ENCODE measurements at regions not wholly inside any gene's neighbourhood (a gene's known extent, or its start where the extent isn't known, plus 50 kb on each side); places are given as distances from the start of the nearest gene placed in this dataset.

- Histone ChIP-seq H3K4me2 (ENCODE audit: low read length) (no peak overlapping the region), H3K79me2 (replicated peaks; ENCODE audit: insufficient read depth, low read length) (no peaks in the 10 kb centered on the region), H3F3A (ENCODE audit: insufficient read depth, low read length, poor library complexity, severe bottlenecking) (no peaks in the 10 kb centered on the region), H3K9ac (ENCODE audit: low read length) (no peak overlapping the region), H4K20me1 (ENCODE audit: insufficient read depth) (no peaks in the 10 kb centered on the region), H3K27me3 (ENCODE audit: insufficient read depth, low read depth, low read length) (no peaks in the 10 kb centered on the region), H2AFZ (ENCODE audit: low read depth, low read length) (no peak overlapping the region), H3K27ac (ENCODE audit: low read length) (no peak overlapping the region), H3K4me3 (ENCODE audit: low read length) (no peak overlapping the region), H3K9me2 (ENCODE audit: insufficient read depth, low read length) (no peaks in the 10 kb centered on the region), H3K9me3 (ENCODE audit: low read length) (no peaks in the 10 kb centered on the region), H3K36me3 (ENCODE audit: insufficient read depth, low read length) (no peaks in the 10 kb centered on the region)
- TF ChIP-seq, protein P1, sequence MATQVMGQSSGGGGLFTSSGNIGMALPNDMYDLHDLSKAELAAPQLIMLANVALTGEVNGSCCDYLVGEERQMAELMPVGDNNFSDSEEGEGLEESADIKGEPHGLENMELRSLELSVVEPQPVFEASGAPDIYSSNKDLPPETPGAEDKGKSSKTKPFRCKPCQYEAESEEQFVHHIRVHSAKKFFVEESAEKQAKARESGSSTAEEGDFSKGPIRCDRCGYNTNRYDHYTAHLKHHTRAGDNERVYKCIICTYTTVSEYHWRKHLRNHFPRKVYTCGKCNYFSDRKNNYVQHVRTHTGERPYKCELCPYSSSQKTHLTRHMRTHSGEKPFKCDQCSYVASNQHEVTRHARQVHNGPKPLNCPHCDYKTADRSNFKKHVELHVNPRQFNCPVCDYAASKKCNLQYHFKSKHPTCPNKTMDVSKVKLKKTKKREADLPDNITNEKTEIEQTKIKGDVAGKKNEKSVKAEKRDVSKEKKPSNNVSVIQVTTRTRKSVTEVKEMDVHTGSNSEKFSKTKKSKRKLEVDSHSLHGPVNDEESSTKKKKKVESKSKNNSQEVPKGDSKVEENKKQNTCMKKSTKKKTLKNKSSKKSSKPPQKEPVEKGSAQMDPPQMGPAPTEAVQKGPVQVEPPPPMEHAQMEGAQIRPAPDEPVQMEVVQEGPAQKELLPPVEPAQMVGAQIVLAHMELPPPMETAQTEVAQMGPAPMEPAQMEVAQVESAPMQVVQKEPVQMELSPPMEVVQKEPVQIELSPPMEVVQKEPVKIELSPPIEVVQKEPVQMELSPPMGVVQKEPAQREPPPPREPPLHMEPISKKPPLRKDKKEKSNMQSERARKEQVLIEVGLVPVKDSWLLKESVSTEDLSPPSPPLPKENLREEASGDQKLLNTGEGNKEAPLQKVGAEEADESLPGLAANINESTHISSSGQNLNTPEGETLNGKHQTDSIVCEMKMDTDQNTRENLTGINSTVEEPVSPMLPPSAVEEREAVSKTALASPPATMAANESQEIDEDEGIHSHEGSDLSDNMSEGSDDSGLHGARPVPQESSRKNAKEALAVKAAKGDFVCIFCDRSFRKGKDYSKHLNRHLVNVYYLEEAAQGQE (IDR thresholded peaks at IDR 0.05; ENCODE audit: borderline replicate concordance) = no peak
- TF ChIP-seq EP300 (conservative IDR thresholded peaks at IDR 0.05; ENCODE audit: poor library complexity, severe bottlenecking) (no peak), RAD21 (conservative IDR thresholded peaks at IDR 0.05) (no peak), TAF1 (IDR thresholded peaks at IDR 0.05; ENCODE audit: low read depth) (no peak), SMC3 (conservative IDR thresholded peaks at IDR 0.05; ENCODE audit: poor library complexity) (no peak), EZH2 (IDR thresholded peaks at IDR 0.05; ENCODE audit: borderline replicate concordance, insufficient read depth, low read length, poor library complexity, severe bottlenecking) (no peak), POLR2AphosphoS5 (IDR thresholded peaks at IDR 0.05) (no peak)
- TF ChIP-seq, protein P2, sequence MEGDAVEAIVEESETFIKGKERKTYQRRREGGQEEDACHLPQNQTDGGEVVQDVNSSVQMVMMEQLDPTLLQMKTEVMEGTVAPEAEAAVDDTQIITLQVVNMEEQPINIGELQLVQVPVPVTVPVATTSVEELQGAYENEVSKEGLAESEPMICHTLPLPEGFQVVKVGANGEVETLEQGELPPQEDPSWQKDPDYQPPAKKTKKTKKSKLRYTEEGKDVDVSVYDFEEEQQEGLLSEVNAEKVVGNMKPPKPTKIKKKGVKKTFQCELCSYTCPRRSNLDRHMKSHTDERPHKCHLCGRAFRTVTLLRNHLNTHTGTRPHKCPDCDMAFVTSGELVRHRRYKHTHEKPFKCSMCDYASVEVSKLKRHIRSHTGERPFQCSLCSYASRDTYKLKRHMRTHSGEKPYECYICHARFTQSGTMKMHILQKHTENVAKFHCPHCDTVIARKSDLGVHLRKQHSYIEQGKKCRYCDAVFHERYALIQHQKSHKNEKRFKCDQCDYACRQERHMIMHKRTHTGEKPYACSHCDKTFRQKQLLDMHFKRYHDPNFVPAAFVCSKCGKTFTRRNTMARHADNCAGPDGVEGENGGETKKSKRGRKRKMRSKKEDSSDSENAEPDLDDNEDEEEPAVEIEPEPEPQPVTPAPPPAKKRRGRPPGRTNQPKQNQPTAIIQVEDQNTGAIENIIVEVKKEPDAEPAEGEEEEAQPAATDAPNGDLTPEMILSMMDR (IDR thresholded peaks at IDR 0.05; ENCODE audit: poor library complexity, severe bottlenecking) = no peak
Observed at GRCh38 chr4:132097041-132097440, 1052.1 kb upstream of the PCDH10 start.

DNA sequence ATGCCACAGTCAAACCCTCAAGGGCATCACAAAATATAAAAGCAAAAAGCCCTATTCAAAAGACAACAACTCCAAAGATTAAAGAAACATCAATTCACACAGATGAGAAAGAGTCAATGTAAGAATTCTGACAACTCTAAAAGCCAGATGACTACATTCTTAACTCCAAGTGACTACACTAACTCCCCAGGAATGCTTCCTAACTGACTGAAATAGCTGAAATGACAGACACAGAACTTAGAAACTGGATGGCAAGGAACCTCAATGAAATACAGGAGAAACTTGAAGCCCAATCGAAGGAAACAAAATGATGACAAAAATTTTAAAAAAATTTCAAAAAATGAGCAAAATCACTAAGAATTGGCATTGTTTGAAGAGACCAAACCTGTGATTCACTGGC, 1047.6 kb upstream of the PCDH10 start:
- Histone ChIP-seq H2AFZ (ENCODE audit: low read depth, low read length) (no peak overlapping the region), H3K9me2 (ENCODE audit: insufficient read depth, low read length) (no peaks in the 10 kb centered on the region), H3K4me3 (ENCODE audit: low read length) (no peak overlapping the region), H3K9ac (ENCODE audit: low read length) (no peak overlapping the region), H3K27me3 (ENCODE audit: insufficient read depth, low read depth, low read length) (no peaks in the 10 kb centered on the region), H3K36me3 (ENCODE audit: insufficient read depth, low read length) (no peaks in the 10 kb centered on the region), H3K79me2 (replicated peaks; ENCODE audit: insufficient read depth, low read length) (no peaks in the 10 kb centered on the region), H4K20me1 (ENCODE audit: insufficient read depth) (no peaks in the 10 kb centered on the region), H3F3A (ENCODE audit: insufficient read depth, low read length, poor library complexity, severe bottlenecking) (no peaks in the 10 kb centered on the region), H3K4me2 (ENCODE audit: low read length) (no peak overlapping the region), H3K27ac (ENCODE audit: low read length) (no peak overlapping the region), H3K9me3 (ENCODE audit: low read length) (no peaks in the 10 kb centered on the region)
- TF ChIP-seq MXI1 (conservative IDR thresholded peaks at IDR 0.05; ENCODE audit: poor library complexity, severe bottlenecking) = no peak
- no peak for TF ChIP-seq EP300 (conservative IDR thresholded peaks at IDR 0.05; ENCODE audit: poor library complexity, severe bottlenecking)
- no peak for TF ChIP-seq EZH2 (IDR thresholded peaks at IDR 0.05; ENCODE audit: borderline replicate concordance, insufficient read depth, low read length, poor library complexity, severe bottlenecking)
- TF ChIP-seq POLR2AphosphoS5 (IDR thresholded peaks at IDR 0.05) = no peak

DNA sequence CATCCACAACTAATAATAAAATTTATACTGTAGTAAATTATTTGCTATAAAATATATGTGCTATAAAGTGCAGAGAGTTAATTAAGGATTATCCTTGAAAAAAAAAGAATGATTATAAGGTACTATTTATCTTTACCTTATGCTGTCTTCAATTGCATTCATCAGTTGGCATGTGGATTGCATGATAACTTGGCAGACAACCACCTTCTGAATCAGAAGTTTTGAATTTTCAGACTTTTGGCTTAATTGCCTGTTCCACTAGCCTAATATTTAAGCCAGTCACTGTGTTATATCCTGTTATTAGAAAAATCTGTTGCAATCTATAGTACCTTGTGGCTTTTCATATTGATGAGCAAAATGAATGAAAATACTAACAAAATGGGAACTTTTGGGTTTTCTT, 1040.3 kb upstream of the PCDH10 start:
- H3K4me2 ChIP-seq (ENCODE audit: low read length) = no peak overlapping the region
- H2AFZ ChIP-seq (ENCODE audit: low read depth, low read length) = no peak overlapping the region
- H3K9me3 ChIP-seq (ENCODE audit: low read length) = no peaks in the 10 kb centered on the region
- no peak overlapping the region for H3K4me3 ChIP-seq (ENCODE audit: low read length)
- no peaks in the 10 kb centered on the region for H3K27me3 ChIP-seq (ENCODE audit: insufficient read depth, low read depth, low read length)
- no peaks in the 10 kb centered on the region for H3F3A ChIP-seq (ENCODE audit: insufficient read depth, low read length, poor library complexity, severe bottlenecking)
- no peaks in the 10 kb centered on the region for H3K36me3 ChIP-seq (ENCODE audit: insufficient read depth, low read length)
- no peak overlapping the region for H3K27ac ChIP-seq (ENCODE audit: low read length)
- H3K9me2 ChIP-seq (ENCODE audit: insufficient read depth, low read length) = no peaks in the 10 kb centered on the region
- no peak overlapping the region for H3K9ac ChIP-seq (ENCODE audit: low read length)
- TF ChIP-seq TAF1 (IDR thresholded peaks at IDR 0.05; ENCODE audit: low read depth) (no peak), EZH2 (IDR thresholded peaks at IDR 0.05; ENCODE audit: borderline replicate concordance, insufficient read depth, low read length, poor library complexity, severe bottlenecking) (no peak), POLR2AphosphoS5 (IDR thresholded peaks at IDR 0.05) (no peak), EP300 (conservative IDR thresholded peaks at IDR 0.05; ENCODE audit: poor library complexity, severe bottlenecking) (no peak), MXI1 (conservative IDR thresholded peaks at IDR 0.05; ENCODE audit: poor library complexity, severe bottlenecking) (no peak)
- TF ChIP-seq, protein P1 (IDR thresholded peaks at IDR 0.05; ENCODE audit: borderline replicate concordance) = no peak
- TF ChIP-seq, protein P2 (IDR thresholded peaks at IDR 0.05; ENCODE audit: poor library complexity, severe bottlenecking) = no peak
- no peaks in the 10 kb centered on the region for H4K20me1 ChIP-seq (ENCODE audit: insufficient read depth)
- H3K79me2 ChIP-seq (replicated peaks; ENCODE audit: insufficient read depth, low read length) = no peaks in the 10 kb centered on the region
